ENCODE measurements at regions not wholly inside any gene's neighbourhood (a gene's known extent, or its start where the extent isn't known, plus 50 kb on each side); places are given as distances from the start of the nearest gene placed in this dataset.

GRCh38 chr14:100659345-100660001 is 67.2 kb upstream of the DLK1 start:
- no peak for DNase-seq

- no peak for DNase-seq
Measured at GRCh38 chr14:100660498-100660881, 66.2 kb upstream of the DLK1 start.

GRCh38 chr14:100660882-100661635 is 65.6 kb upstream of the DLK1 start:
- no peak for DNase-seq

- peak; percentile 61 for DNase-seq
Measured at GRCh38 chr14:100662879-100663760, 63.6 kb upstream of the DLK1 start.

GRCh38 chr14:100663761-100664052 is 63.0 kb upstream of the DLK1 start:
- DNase-seq = no peak

- DNase-seq = no peak
Measured at GRCh38 chr14:100664231-100664630, 62.5 kb upstream of the DLK1 start.

GRCh38 chr14:100664841-100665510 is 61.7 kb upstream of the DLK1 start:
- no peak for DNase-seq

GRCh38 chr14:100665511-100666032 is 61.1 kb upstream of the DLK1 start:
- no peak for DNase-seq

GRCh38 chr14:100666403-100666802 is 60.3 kb upstream of the DLK1 start:
- DNase-seq = no peak

GRCh38 chr14:100666851-100667250 is 59.8 kb upstream of the DLK1 start:
- no peak for DNase-seq

GRCh38 chr14:100667656-100668055 is 59.0 kb upstream of the DLK1 start:
- DNase-seq = no peak

GRCh38 chr14:100668352-100668751 is 58.3 kb upstream of the DLK1 start:
- DNase-seq = no peak

GRCh38 chr14:100669011-100669412 is 57.7 kb upstream of the DLK1 start:
- no peak for DNase-seq

GRCh38 chr14:100669468-100669867 is 57.2 kb upstream of the DLK1 start:
- no peak for DNase-seq

GRCh38 chr14:100670017-100670752 is 56.5 kb upstream of the DLK1 start:
- no peak for DNase-seq

GRCh38 chr14:100670753-100671049 is 56.0 kb upstream of the DLK1 start:
- DNase-seq = no peak

- DNase-seq = no peak
Measured at GRCh38 chr14:100671386-100671901, 55.2 kb upstream of the DLK1 start.

- no peak for DNase-seq
Measured at GRCh38 chr14:100671906-100672305, 54.8 kb upstream of the DLK1 start.

GRCh38 chr14:100673085-100673806 is 53.4 kb upstream of the DLK1 start:
- no peak for DNase-seq

- DNase-seq = no peak
Measured at GRCh38 chr14:100673807-100674154, 52.9 kb upstream of the DLK1 start.

GRCh38 chr14:100674428-100674827 is 52.3 kb upstream of the DLK1 start:
- DNase-seq = no peak

Data from T-helper 9 cell (primary cell).